ENCODE measurements at regions not wholly inside any gene's neighbourhood (a gene's known extent, or its start where the extent isn't known, plus 50 kb on each side); places are given as distances from the start of the nearest gene placed in this dataset.

DNA sequence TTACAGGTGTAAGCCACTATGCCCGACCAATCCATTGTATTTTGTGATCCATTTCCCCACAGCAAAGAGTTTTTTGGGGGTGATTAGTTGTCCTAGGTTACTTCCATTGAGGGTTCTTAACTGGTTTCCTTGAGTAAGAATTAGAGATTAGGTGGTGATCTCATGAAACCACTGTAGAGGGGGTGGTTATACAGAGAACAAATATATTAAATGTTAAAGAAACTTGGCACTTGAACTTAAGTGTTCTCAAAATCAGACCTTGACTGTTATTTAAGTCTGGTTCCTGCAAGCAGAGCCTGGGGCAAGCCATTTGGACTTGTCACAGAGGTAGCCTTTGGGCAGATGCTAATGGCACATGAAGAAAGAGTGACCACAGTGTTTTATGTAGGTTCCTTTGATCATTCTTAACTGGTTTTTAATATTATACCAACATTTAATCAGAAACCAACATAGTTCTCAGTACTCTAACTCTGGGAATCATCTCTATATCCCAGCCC lies 288.5 kb downstream of the SOX4 start:
- peaks cover 0 to 7% (median 0%) of the 10 kb centered on the region in 6 donors for H3K9me3 Mint-ChIP-seq
- no peak overlapping the region for H3K27ac Mint-ChIP-seq
- H3K4me3 Mint-ChIP-seq, result no peak overlapping the region
- H3K27me3 Mint-ChIP-seq (ENCODE audit: low read depth in 3 of 3), result peaks cover 0 to 2% (median 0%) of the 10 kb centered on the region in 3 donors
- H3K36me3 Mint-ChIP-seq, result no peaks in the 10 kb centered on the region
- DNase-seq, result no peak
- H3K4me1 Mint-ChIP-seq, result peaks cover 0 to 5% of the 10 kb centered on the region in 2 donors

DNA sequence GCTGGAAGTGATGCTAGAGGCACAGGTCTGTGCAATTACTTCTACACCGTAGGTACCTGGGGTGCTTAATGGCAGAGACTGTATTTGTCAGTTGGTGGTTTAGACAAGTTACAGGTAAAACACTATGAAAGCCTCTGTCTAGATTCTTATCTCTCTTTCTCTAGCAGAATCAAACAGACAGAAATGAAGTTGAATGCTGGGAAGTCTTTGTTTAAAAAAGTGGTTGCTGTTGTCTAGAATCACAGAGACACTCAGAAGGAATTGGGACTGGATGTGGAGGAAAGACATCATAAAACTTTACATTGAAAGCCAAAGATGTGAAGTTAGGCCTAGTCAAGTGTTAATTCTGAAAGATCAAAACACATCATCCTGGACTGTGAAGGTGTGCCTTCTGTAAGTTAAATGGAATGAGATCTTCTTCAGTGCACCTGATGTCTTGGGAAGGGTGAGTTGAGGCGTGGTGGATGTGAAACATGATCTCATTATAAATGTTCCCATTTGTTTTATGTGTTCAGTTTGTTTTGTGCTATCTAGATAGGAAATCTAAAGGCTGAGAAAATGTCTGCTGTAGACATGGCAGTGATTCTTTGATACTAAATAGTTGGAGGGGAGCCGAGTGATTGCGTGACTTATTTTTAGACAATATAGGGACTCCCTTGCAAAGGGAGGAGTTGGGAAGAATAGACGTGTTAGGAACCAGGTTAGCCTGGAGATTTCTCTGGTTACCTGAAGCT lies 290.2 kb downstream of the SOX4 start:
- Mint-ChIP-seq H3K4me1 (no peaks in the 10 kb centered on the region), H3K27me3 (ENCODE audit: low read depth in 3 of 3) (peaks cover 0 to 2% (median 0%) of the 10 kb centered on the region in 3 donors), H3K9me3 (peaks cover 0 to 7% (median 0%) of the 10 kb centered on the region in 6 donors), H3K36me3 (no peaks in the 10 kb centered on the region), H3K4me3 (no peak overlapping the region), H3K27ac (no peak overlapping the region)
- no peak for DNase-seq

- Mint-ChIP-seq H3K36me3 (no peaks in the 10 kb centered on the region), H3K27ac (no peak overlapping the region), H3K4me1 (no peaks in the 10 kb centered on the region), H3K9me3 (peaks cover 0 to 7% (median under 1%) of the 10 kb centered on the region in 6 donors), H3K4me3 (no peak overlapping the region), H3K27me3 (ENCODE audit: low read depth in 3 of 3) (no peaks in the 10 kb centered on the region)
- DNase-seq, result no peak
Measured at GRCh38 chr6:21885111-21885510, 291.6 kb downstream of the SOX4 start.

DNA sequence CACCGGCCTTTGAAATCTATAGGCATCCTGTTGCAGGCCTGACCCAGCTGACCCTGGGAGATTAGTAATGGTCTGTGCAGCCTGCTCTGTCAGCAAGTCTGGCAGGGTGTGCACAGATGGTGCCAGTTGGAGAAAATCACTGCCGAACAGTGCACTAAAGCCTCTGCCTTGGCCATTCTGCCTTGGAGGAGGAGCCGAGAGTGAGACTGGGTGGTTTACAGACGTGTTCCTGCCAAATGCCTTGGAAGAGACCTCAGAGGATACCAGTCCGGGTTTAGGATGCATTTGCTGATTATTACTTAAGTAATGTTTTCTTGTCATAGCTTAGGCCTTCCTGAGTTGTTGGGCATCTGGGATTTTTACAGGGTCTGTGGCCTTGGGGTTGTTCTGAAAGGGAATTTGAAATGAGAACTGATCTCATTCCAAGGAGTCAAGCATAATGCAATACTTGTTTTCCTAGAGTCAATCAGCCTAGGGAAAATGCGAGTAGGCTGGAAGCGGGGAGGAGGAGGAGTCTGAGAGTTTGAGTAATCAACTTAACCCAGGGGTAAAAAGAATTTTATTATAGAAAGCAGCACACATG lies 292.1 kb downstream of the SOX4 start:
- Mint-ChIP-seq H3K9me3 (peaks cover 0 to 4% (median under 1%) of the 10 kb centered on the region in 6 donors), H3K27ac (no peak overlapping the region), H3K36me3 (no peaks in the 10 kb centered on the region), H3K4me1 (no peaks in the 10 kb centered on the region), H3K27me3 (ENCODE audit: low read depth in 3 of 3) (no peaks in the 10 kb centered on the region), H3K4me3 (no peak overlapping the region)
- DNase-seq, result no peak

DNA sequence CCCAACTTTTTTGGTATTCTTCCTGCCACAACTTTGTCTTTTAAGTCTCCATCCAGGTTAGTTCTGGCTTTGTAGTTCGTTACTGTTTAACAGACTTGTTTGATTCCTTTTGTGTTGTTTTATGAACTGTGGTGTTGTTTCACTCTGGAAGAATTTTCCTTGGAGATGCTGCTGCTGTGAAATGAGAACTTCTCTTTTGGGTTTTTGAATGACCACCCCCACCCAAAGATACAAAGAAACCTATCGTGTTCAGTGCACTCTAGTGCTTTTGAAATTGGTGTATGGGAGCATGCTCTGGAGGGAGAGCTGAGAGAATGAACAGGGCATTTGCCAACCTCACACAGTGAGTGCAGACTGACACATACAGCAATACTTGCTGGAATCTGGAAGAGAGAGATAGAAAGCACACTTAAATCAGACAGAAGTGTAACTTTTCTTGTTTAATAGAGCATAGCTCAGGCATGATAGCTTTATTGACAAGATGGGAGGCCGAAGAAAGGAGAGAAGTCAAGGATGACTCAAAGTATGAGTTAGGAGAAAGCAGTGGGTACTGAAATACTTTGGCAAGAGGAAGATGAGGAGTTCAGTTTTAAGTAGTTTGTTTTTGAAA lies 293.1 kb downstream of the SOX4 start:
- DNase-seq, result no peak
- no peak overlapping the region for H3K4me3 Mint-ChIP-seq

GRCh38 chr6:21887231-21888185 lies 294.0 kb downstream of the SOX4 start:
- H3K36me3 Mint-ChIP-seq, result no peaks in the 10 kb centered on the region
- no peaks in the 10 kb centered on the region for H3K4me1 Mint-ChIP-seq
- no peak overlapping the region for H3K4me3 Mint-ChIP-seq
- no peaks in the 10 kb centered on the region for H3K27me3 Mint-ChIP-seq (ENCODE audit: low read depth in 3 of 3)
- no peak overlapping the region for H3K27ac Mint-ChIP-seq
- no peak for DNase-seq
- H3K9me3 Mint-ChIP-seq, result peaks cover 0 to 4% (median 0%) of the 10 kb centered on the region in 6 donors

More for the DNA sequence above, 293.1 kb downstream of the SOX4 start:
- H3K4me1 Mint-ChIP-seq, result no peaks in the 10 kb centered on the region
- no peaks in the 10 kb centered on the region for H3K27me3 Mint-ChIP-seq (ENCODE audit: low read depth in 3 of 3)
- H3K27ac Mint-ChIP-seq, result no peak overlapping the region
- no peaks in the 10 kb centered on the region for H3K36me3 Mint-ChIP-seq
- peaks cover 0 to 4% (median 0%) of the 10 kb centered on the region in 6 donors for H3K9me3 Mint-ChIP-seq

DNA sequence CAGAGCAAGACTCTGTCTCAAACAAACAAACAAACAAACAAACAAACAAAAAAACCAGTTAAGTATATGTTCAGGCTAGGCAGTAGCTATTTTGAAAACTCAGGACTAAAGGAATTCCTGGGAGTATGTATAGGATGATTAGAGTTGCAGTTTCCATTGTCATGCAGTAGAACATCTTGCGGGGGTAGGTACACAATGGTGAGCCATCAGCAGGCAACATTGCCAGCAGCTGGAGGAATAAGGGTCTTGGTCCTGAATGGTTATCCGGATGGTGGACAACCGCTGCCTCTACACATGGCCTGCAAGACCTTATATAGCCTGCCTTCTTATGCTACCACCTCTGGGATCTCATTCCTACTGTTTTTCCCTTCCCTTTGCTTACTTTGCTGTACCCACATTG lies 297.5 kb downstream of the SOX4 start:
- no peaks in the 10 kb centered on the region for H3K4me1 Mint-ChIP-seq
- no peak for DNase-seq
- no peak overlapping the region for H3K4me3 Mint-ChIP-seq
- peaks cover 0 to 4% (median 0%) of the 10 kb centered on the region in 6 donors for H3K9me3 Mint-ChIP-seq
- H3K27ac Mint-ChIP-seq, result no peak overlapping the region
- no peaks in the 10 kb centered on the region for H3K27me3 Mint-ChIP-seq (ENCODE audit: low read depth in 3 of 3)
- H3K36me3 Mint-ChIP-seq, result no peaks in the 10 kb centered on the region

GRCh38 chr6:21893793-21894192 lies 300.2 kb downstream of the SOX4 start:
- H3K9me3 Mint-ChIP-seq, result peaks cover 0 to 4% (median 0%) of the 10 kb centered on the region in 6 donors
- no peak overlapping the region for H3K4me3 Mint-ChIP-seq
- H3K27me3 Mint-ChIP-seq (ENCODE audit: low read depth in 3 of 3), result no peaks in the 10 kb centered on the region
- no peaks in the 10 kb centered on the region for H3K4me1 Mint-ChIP-seq
- no peaks in the 10 kb centered on the region for H3K36me3 Mint-ChIP-seq
- H3K27ac Mint-ChIP-seq, result no peak overlapping the region
- DNase-seq, result no peak

DNA sequence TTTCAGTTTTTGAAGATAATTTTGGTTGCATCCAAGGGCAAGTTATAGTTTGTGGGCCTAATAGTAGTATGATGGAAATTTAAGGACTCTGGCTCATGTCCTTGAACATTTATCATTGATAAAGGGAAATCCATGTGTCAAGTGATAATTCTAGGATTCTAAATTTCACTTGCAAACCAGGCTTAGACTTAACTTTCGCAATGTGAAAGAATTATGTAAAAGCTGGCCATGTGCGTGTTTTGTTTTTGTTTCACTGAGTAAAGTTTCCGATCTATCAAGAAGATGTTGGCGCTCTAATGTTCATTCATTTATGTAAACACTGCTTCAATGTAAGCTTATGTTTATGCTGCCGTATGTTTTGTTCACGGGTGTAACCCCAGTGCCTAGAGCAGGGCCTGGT lies 302.0 kb downstream of the SOX4 start:
- no peak overlapping the region for H3K4me3 Mint-ChIP-seq
- H3K4me1 Mint-ChIP-seq, result no peaks in the 10 kb centered on the region
- no peaks in the 10 kb centered on the region for H3K36me3 Mint-ChIP-seq
- no peaks in the 10 kb centered on the region for H3K27me3 Mint-ChIP-seq (ENCODE audit: low read depth in 3 of 3)
- no peaks in the 10 kb centered on the region for H3K9me3 Mint-ChIP-seq
- H3K27ac Mint-ChIP-seq, result no peak overlapping the region
- DNase-seq, result no peak

DNA sequence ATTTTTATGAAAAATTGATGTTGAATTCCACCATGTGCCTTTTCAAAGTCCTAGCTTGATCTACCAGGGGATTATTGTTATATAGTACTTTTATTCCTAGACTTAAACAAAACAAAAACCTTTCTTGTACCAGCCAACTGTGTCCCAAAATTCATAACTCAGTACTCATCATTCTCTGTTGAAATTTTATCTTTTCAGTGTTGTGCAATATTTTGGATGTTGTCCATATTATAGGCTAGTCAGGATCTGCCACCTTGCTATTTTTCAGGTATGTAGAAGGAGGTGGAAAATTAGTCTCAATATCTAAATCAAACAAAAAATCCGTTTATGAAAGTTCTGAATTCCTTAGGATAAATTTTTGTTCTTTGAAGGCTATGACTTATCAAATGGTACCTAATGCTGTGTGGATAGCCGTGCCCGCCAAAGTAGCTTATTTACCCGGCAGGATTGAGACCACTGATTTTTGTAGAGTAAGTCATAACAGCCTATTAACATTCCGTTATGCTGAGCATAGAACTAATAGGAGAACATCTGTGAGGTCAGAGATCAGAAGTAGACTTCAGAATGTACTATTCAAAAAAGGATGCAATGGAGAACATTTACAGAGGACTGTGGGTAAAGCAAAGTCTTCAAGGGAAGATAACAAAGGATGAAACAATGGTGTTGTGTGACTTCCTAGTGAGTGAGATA lies 304.7 kb downstream of the SOX4 start:
- H3K27me3 Mint-ChIP-seq (ENCODE audit: low read depth in 3 of 3), result no peaks in the 10 kb centered on the region
- H3K27ac Mint-ChIP-seq, result no peak overlapping the region
- no peaks in the 10 kb centered on the region for H3K9me3 Mint-ChIP-seq
- DNase-seq, result no peak
- no peaks in the 10 kb centered on the region for H3K36me3 Mint-ChIP-seq
- no peaks in the 10 kb centered on the region for H3K4me1 Mint-ChIP-seq
- H3K4me3 Mint-ChIP-seq, result no peak overlapping the region

GRCh38 chr6:21899708-21900107 lies 306.2 kb downstream of the SOX4 start:
- Mint-ChIP-seq H3K27ac (no peak overlapping the region), H3K27me3 (ENCODE audit: low read depth in 3 of 3) (no peaks in the 10 kb centered on the region), H3K4me1 (no peaks in the 10 kb centered on the region), H3K9me3 (no peaks in the 10 kb centered on the region), H3K4me3 (no peak overlapping the region), H3K36me3 (no peaks in the 10 kb centered on the region)
- DNase-seq, result no peak

GRCh38 chr6:21900730-21901129 lies 307.2 kb downstream of the SOX4 start:
- H3K27ac Mint-ChIP-seq, result no peak overlapping the region
- no peak overlapping the region for H3K4me3 Mint-ChIP-seq
- no peaks in the 10 kb centered on the region for H3K9me3 Mint-ChIP-seq
- H3K36me3 Mint-ChIP-seq, result no peaks in the 10 kb centered on the region
- H3K4me1 Mint-ChIP-seq, result no peaks in the 10 kb centered on the region
- no peaks in the 10 kb centered on the region for H3K27me3 Mint-ChIP-seq (ENCODE audit: low read depth in 3 of 3)
- no peak for DNase-seq

DNA sequence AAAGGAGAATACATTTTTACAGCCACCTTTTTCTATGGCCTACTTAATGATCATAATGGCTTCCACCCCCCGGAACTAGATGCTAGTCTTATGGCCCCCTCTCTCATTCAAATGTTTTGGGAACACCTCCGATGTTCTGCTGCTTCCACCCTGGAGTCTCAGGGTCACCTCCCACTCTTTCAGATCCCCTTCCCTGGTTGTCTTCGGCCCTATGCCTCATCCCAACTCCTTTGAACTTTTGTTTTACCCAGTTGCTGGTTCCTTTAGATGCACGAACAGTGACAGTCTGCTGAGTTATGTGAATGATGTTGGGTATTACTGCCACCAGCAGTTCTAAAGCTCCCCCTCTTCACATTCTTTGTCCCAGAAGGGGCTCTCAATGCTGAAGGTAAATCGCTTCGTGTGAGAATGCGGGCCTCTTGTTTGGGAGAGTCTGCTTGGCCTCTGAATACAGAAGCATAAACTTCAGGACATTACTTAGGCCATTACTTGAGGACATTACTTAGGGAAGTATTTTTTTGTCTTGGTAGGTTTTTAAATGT lies 309.1 kb downstream of the SOX4 start:
- Mint-ChIP-seq H3K27me3 (ENCODE audit: low read depth in 3 of 3) (no peaks in the 10 kb centered on the region), H3K27ac (no peak overlapping the region), H3K4me3 (no peak overlapping the region), H3K36me3 (no peaks in the 10 kb centered on the region), H3K9me3 (no peaks in the 10 kb centered on the region), H3K4me1 (no peaks in the 10 kb centered on the region)
- no peak for DNase-seq

Data from immature natural killer cell (primary cell).